Astrocyte of the spinal cord (primary cell): ENCODE measurements at regions not wholly inside any gene's neighbourhood (a gene's known extent, or its start where the extent isn't known, plus 50 kb on each side); places are given as distances from the start of the nearest gene placed in this dataset.

Source experiments
- DNase-seq: peaks from one replicate; pipeline ENCODE4 v3.0.0; 2011; ENCODE audit warnings: low read depth, low spot score
- H3K4me3 ChIP-seq: 2 replicates; pipeline ENCODE4 v1.5.1; 2011; ENCODE audit warnings: low read depth, mild to moderate bottlenecking, low read length, moderate library complexity
- CTCF ChIP-seq: IDR thresholded peaks from 2 replicates; pipeline ENCODE4 v1.5.1; 2012; ENCODE audit warnings: low read depth, mild to moderate bottlenecking, low read length, inconsistent platforms
- in situ Hi-C: cut with HindIII; loops from 2 replicates; pipeline ENCODE4 v1.10.0; 2017; ENCODE audit warnings: low sequenced_read_pairs

- TF ChIP-seq CTCF: no peak
- H3K4me3 ChIP-seq: no peak overlapping the region
- in situ Hi-C loops: no loop called here
- no peak for DNase-seq
Observed at GRCh38 chr6:135644394-135644793, 146.9 kb upstream of the AHI1 start.

- no peak for TF ChIP-seq CTCF
- no peak overlapping the region for H3K4me3 ChIP-seq
- DNase-seq: no peak
- in situ Hi-C loops: no loop called here
Observed at GRCh38 chr6:135647521-135647920, 150.0 kb upstream of the AHI1 start.

- DNase-seq: no peak
- no peak overlapping the region for H3K4me3 ChIP-seq
- in situ Hi-C loops: no loop called here
- TF ChIP-seq CTCF: no peak
Observed at GRCh38 chr6:135651964-135652755, 154.6 kb upstream of the AHI1 start.

GRCh38 chr6:135655055-135655454 is 157.5 kb upstream of the AHI1 start:
- DNase-seq: peak; percentile 31
- TF ChIP-seq CTCF: no peak
- in situ Hi-C loops: no loop called here
- no peak overlapping the region for H3K4me3 ChIP-seq

GRCh38 chr6:135657207-135657606 is 159.7 kb upstream of the AHI1 start:
- DNase-seq: no peak
- no peak for TF ChIP-seq CTCF
- H3K4me3 ChIP-seq: no peak overlapping the region
- in situ Hi-C loops: no loop called here

- TF ChIP-seq CTCF: no peak
- in situ Hi-C loops: no loop called here
- no peak for DNase-seq
- H3K4me3 ChIP-seq: no peak overlapping the region
Observed at GRCh38 chr6:135658481-135658880, 160.9 kb upstream of the AHI1 start.

GRCh38 chr6:135658916-135659315 is 161.4 kb upstream of the AHI1 start:
- no peak for DNase-seq
- no peak for TF ChIP-seq CTCF
- H3K4me3 ChIP-seq: no peak overlapping the region
- in situ Hi-C loops: no loop called here
